PC-3 (cell line): ENCODE measurements at regions not wholly inside any gene's neighbourhood (a gene's known extent, or its start where the extent isn't known, plus 50 kb on each side); places are given as distances from the start of the nearest gene placed in this dataset.

Source experiments
- CTCF ChIP-seq: fragments of 300-600 bp; sonication (generic); conservative IDR thresholded peaks from 2 replicates; pipeline ENCODE4 v1.5.1; 2017; ENCODE audit warnings: antibody characterized with exemption, low read depth, mild to moderate bottlenecking, low read length
- EZH2 ChIP-seq: fragments of 300-600 bp; sonication (generic); IDR thresholded peaks from one replicate; pipeline ENCODE4 v1.6.1; 2017; ENCODE audit warnings: antibody characterized with exemption, mild to moderate bottlenecking, low read length; ENCODE audit not compliant: unreplicated experiment
- EZH2phosphoT487 ChIP-seq: fragments of 300-600 bp; sonication (generic); IDR thresholded peaks from 2 replicates; pipeline ENCODE4 v1.6.1; 2018; ENCODE audit warnings: mild to moderate bottlenecking, antibody characterized with exemption, low read length, borderline replicate concordance

GRCh38 chr16:52229471-52229870 lies 317.5 kb downstream of the TOX3 start:
- no peak for TF ChIP-seq CTCF
- TF ChIP-seq EZH2, result no peak
- no peak for TF ChIP-seq EZH2phosphoT487
